SU-DHL-6 (cell line): ENCODE measurements at regions not wholly inside any gene's neighbourhood (a gene's known extent, or its start where the extent isn't known, plus 50 kb on each side); places are given as distances from the start of the nearest gene placed in this dataset.

Experiments used
- H2AFZ ChIP-seq: fragments of 200-600 bp; sonication (generic); 2 replicates; pipeline ENCODE4 v1.6.1; 2014; ENCODE audit warnings: low read depth, mild to moderate bottlenecking, moderate library complexity, mixed read lengths, antibody characterized with exemption, low read length; ENCODE audit not compliant: severe bottlenecking
- H3F3A ChIP-seq: fragments of 200-600 bp; shearing (Covaris generic); 2 replicates; pipeline ENCODE4 v1.6.0; 2016; ENCODE audit warnings: antibody characterized with exemption, mild to moderate bottlenecking; ENCODE audit not compliant: insufficient read depth
- H3K27ac ChIP-seq: fragments of 200-600 bp; sonication (generic); 2 replicates; pipeline ENCODE4 v1.5.1; 2016; ENCODE audit warnings: low read depth, mild to moderate bottlenecking, low read length, moderate library complexity, mixed read lengths
- H3K27me3 ChIP-seq: fragments of 200-600 bp; sonication (generic), shearing (Covaris generic); 2 replicates; pipeline ENCODE4 v1.6.0; 2014; ENCODE audit warnings: mild to moderate bottlenecking, low read length
- H3K36me3 ChIP-seq: fragments of 200-600 bp; sonication (generic); 2 replicates; pipeline ENCODE4 v1.6.1; 2014; ENCODE audit warnings: mild to moderate bottlenecking, low read length, mixed read lengths
- H3K4me2 ChIP-seq: fragments of 300-600, 200-600 bp; shearing (Covaris generic), sonication (generic); 2 replicates; pipeline ENCODE4 v1.6.0; 2014; ENCODE audit warnings: low read length, low read depth, mild to moderate bottlenecking; ENCODE audit not compliant: poor library complexity, severe bottlenecking
- H3K4me3 ChIP-seq: fragments of 200-600 bp; sonication (generic); 2 replicates; pipeline ENCODE4 v1.5.1; 2014; ENCODE audit warnings: antibody characterized with exemption, low read length, mild to moderate bottlenecking, mixed read lengths; ENCODE audit not compliant: insufficient read depth, poor library complexity, severe bottlenecking
- H3K79me2 ChIP-seq: fragments of 200-600 bp; sonication (generic); 2 replicates; pipeline ENCODE4 v1.6.1; 2014; ENCODE audit warnings: mild to moderate bottlenecking, low read length, moderate library complexity; ENCODE audit not compliant: insufficient read depth
- H3K9ac ChIP-seq: fragments of 200-600 bp; sonication (generic); 2 replicates; pipeline ENCODE4 v1.7.0; 2014; ENCODE audit warnings: mild to moderate bottlenecking, low read length
- H3K9me2 ChIP-seq: fragments of 200-600 bp; sonication (generic); replicated peaks from 2 replicates; pipeline ENCODE4 v1.6.1; 2014; ENCODE audit warnings: low read length; ENCODE audit not compliant: insufficient read depth
- H3K9me3 ChIP-seq: fragments of 200-600 bp; sonication (generic); 2 replicates; pipeline ENCODE4 v1.6.1; 2014; ENCODE audit warnings: low read length, mixed read lengths; ENCODE audit not compliant: insufficient read depth
- H4K20me1 ChIP-seq: fragments of 200-600 bp; sonication (generic); 2 replicates; pipeline ENCODE4 v1.6.1; 2014; ENCODE audit warnings: low read depth, mild to moderate bottlenecking, antibody characterized with exemption, low read length, moderate library complexity, mixed read lengths
- CTCF ChIP-seq: fragments of 200-600 bp; sonication (generic); IDR thresholded peaks from one replicate; pipeline ENCODE4 v1.5.1; 2017; ENCODE audit warnings: antibody characterized with exemption, mild to moderate bottlenecking, low read length, moderate library complexity; ENCODE audit not compliant: insufficient read depth, poor library complexity, severe bottlenecking
- EZH2phosphoT487 ChIP-seq: fragments of 200-600 bp; sonication (generic), shearing (Covaris generic); conservative IDR thresholded peaks from 2 replicates; pipeline ENCODE4 v1.6.1; 2018; ENCODE audit warnings: mild to moderate bottlenecking, antibody characterized with exemption, low read length, moderate library complexity, mixed read lengths

GRCh38 chr2:88860421-88861075 is 169.1 kb downstream of the RPIA start:
- H3F3A ChIP-seq, result peaks cover 56% of the 10 kb centered on the region

DNA sequence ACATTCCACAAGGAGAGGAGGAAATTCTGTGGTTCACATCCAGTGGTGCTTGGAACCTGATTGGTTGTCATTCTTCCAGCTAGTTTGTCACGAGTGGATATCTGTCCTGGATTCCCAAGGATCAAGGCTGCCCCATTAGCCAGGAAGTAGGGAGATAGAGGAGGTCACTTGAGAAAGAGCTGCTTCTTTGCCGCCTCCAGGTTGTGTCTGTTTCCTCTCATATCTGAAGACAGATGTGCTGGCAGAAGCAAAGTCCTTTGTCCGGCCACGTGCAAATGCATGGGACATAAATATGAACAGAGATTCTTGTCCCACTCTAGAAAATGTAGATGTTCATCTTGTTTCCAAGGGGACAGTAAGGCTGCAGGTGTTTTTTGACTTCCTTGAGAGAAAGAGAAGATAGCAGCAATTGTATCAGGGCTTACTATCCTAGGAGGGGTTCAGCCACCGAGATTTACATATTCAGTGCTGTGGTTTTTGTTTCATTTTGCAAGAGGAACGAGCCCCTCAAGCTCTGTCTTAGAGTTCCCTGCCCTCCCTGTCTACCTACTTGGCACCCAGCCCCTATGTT is 174.4 kb downstream of the RPIA start:
- H3K36me3 ChIP-seq, result peaks cover 2% of the 10 kb centered on the region; the same call in 1 of the 2 replicates
- no peak for TF ChIP-seq CTCF
- no peaks in the 10 kb centered on the region for H3K27me3 ChIP-seq
- no peak overlapping the region for H3K4me2 ChIP-seq
- peaks cover 2% of the 10 kb centered on the region; the same call in 1 of the 2 replicates for H3K79me2 ChIP-seq
- no peaks in the 10 kb centered on the region for H3K9me3 ChIP-seq
- 0 out of 2 replicates have a peak, but pooled peaks cover 3% of the 10 kb centered on the region for H3F3A ChIP-seq
- H3K9me2 ChIP-seq, result no peaks in the 10 kb centered on the region
- no peaks in the 10 kb centered on the region for H4K20me1 ChIP-seq
- H3K4me3 ChIP-seq, result no peak overlapping the region
- no peak overlapping the region for H2AFZ ChIP-seq
- no peak overlapping the region for H3K9ac ChIP-seq
- H3K27ac ChIP-seq, result no peak overlapping the region

More at GRCh38 chr2:88860421-88861075, 169.1 kb downstream of the RPIA start:
- H2AFZ ChIP-seq, result no peak overlapping the region
- H3K9ac ChIP-seq, result peak overlapping the region; percentile 99
- peak overlapping the region; percentile 100 for H3K27ac ChIP-seq
- TF ChIP-seq EZH2phosphoT487, result no peak
- TF ChIP-seq CTCF, result no peak
- H3K9me3 ChIP-seq, result no peaks in the 10 kb centered on the region
- H3K9me2 ChIP-seq, result no peaks in the 10 kb centered on the region
- H4K20me1 ChIP-seq, result no peaks in the 10 kb centered on the region
- peak overlapping the region; percentile 83 for H3K4me3 ChIP-seq
- H3K36me3 ChIP-seq, result peaks cover 37% of the 10 kb centered on the region
- H3K27me3 ChIP-seq, result no peaks in the 10 kb centered on the region
- H3K4me2 ChIP-seq, result peak overlapping the region; percentile 100
- peaks cover 23% of the 10 kb centered on the region for H3K79me2 ChIP-seq

DNA sequence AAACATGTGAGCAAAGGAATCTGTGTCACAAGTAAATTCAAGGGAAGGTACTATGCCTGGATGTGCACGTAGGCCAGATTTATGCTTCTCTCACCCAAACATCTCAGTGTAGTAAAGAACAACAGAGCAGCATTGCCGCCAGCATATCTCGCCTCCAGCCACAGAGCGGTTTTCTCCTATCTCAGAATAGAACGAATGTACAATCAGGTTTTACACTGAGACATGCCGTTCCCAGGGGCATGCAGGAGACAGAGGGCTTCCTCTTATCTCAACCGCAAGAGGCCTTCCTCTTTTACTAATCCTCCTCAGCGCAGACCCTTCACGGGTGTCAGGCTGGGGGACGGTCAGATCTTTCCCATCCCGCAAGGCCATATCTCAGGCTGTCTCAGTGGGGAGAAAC is 175.3 kb downstream of the RPIA start:
- no peak overlapping the region for H3K27ac ChIP-seq
- H3K4me3 ChIP-seq, result no peak overlapping the region
- no peak overlapping the region for H3K4me2 ChIP-seq
- no peaks in the 10 kb centered on the region for H3F3A ChIP-seq
- no peaks in the 10 kb centered on the region for H3K9me2 ChIP-seq
- no peaks in the 10 kb centered on the region for H3K9me3 ChIP-seq
- no peaks in the 10 kb centered on the region for H3K79me2 ChIP-seq
- no peaks in the 10 kb centered on the region for H4K20me1 ChIP-seq
- H3K36me3 ChIP-seq, result no peaks in the 10 kb centered on the region
- H3K27me3 ChIP-seq, result no peaks in the 10 kb centered on the region
- no peak overlapping the region for H2AFZ ChIP-seq
- no peak overlapping the region for H3K9ac ChIP-seq
- TF ChIP-seq CTCF (no peak), EZH2phosphoT487 (no peak)
